Nephron (organoid): ENCODE measurements at regions not wholly inside any gene's neighbourhood (a gene's known extent, or its start where the extent isn't known, plus 50 kb on each side); places are given as distances from the start of the nearest gene placed in this dataset.

Experiments
- H3K27ac Mint-ChIP-seq, 3 experiments: 2 replicates each; pipeline ENCODE4 v1.8.0; 2020; ENCODE audit warnings: mixed read lengths in 3 of 3, mild to moderate bottlenecking in 2 of 3, moderate library complexity in 1 of 3
- H3K27me3 Mint-ChIP-seq: 2 replicates; pipeline ENCODE4 v1.8.0; 2021; ENCODE audit warnings: low read depth, mild to moderate bottlenecking, moderate library complexity, mixed read lengths
- H3K36me3 Mint-ChIP-seq: 2 replicates; pipeline ENCODE4 v1.8.0; 2020; ENCODE audit warnings: low read depth, mixed read lengths
- H3K4me1 Mint-ChIP-seq: 2 replicates; pipeline ENCODE4 v1.8.0; 2020; ENCODE audit warnings: mixed read lengths
- H3K4me3 Mint-ChIP-seq, 3 experiments: 2 replicates each; pipeline ENCODE4 v1.8.0; 2020; ENCODE audit warnings: mild to moderate bottlenecking in 3 of 3, mixed read lengths in 3 of 3, moderate library complexity in 2 of 3
- H3K9me3 Mint-ChIP-seq: 2 replicates; pipeline ENCODE4 v1.8.0; 2020; ENCODE audit warnings: mixed read lengths
- CTCF ChIP-seq, 3 experiments: fragments of 200-600 bp; sonication (generic); IDR thresholded peaks; one replicate each; pipeline ENCODE4 v1.5.0; 2021; ENCODE audit warnings: antibody characterized with exemption in 3 of 3; ENCODE audit not compliant: unreplicated experiment in 3 of 3

- no peak for TF ChIP-seq CTCF (IDR thresholded peaks at IDR 0.05; ENCODE audit: unreplicated experiment in 3 of 3)
- Mint-ChIP-seq H3K27me3 (peaks cover 12% of the 10 kb centered on the region), H3K36me3 (no peaks in the 10 kb centered on the region), H3K4me3 (no peak overlapping the region), H3K27ac (peak overlapping the region; percentile 4 to 38 (median 34)), H3K4me1 (peaks cover 31% of the 10 kb centered on the region), H3K9me3 (peaks cover 10% of the 10 kb centered on the region)
These were observed 86.6 kb upstream of the RPS6KA2 start for GRCh38 chr6:166713434-166714186.

- Mint-ChIP-seq H3K27me3 (peaks cover 12% of the 10 kb centered on the region), H3K4me3 (no peak overlapping the region), H3K27ac (peak overlapping the region in 2 of 3 experiments; percentile 4 to 38), H3K9me3 (peaks cover 10% of the 10 kb centered on the region), H3K36me3 (no peaks in the 10 kb centered on the region), H3K4me1 (peaks cover 31% of the 10 kb centered on the region)
- no peak for TF ChIP-seq CTCF (IDR thresholded peaks at IDR 0.05; ENCODE audit: unreplicated experiment in 3 of 3)
These were observed 85.5 kb upstream of the RPS6KA2 start for GRCh38 chr6:166712286-166713228.

GRCh38 chr6:166710084-166710483 lies 83.0 kb upstream of the RPS6KA2 start:
- Mint-ChIP-seq H3K4me3 (no peak overlapping the region), H3K9me3 (peaks cover 10% of the 10 kb centered on the region), H3K36me3 (no peaks in the 10 kb centered on the region), H3K4me1 (peaks cover 27% of the 10 kb centered on the region), H3K27me3 (peaks cover 9% of the 10 kb centered on the region), H3K27ac (no peak overlapping the region)
- no peak for TF ChIP-seq CTCF (IDR thresholded peaks at IDR 0.05; ENCODE audit: unreplicated experiment in 3 of 3)

GRCh38 chr6:166708460-166708859 lies 81.4 kb upstream of the RPS6KA2 start:
- no peak for TF ChIP-seq CTCF (IDR thresholded peaks at IDR 0.05; ENCODE audit: unreplicated experiment in 3 of 3)
- Mint-ChIP-seq H3K4me3 (no peak overlapping the region), H3K9me3 (peaks cover 10% of the 10 kb centered on the region), H3K36me3 (no peaks in the 10 kb centered on the region), H3K27me3 (peaks cover 16% of the 10 kb centered on the region), H3K4me1 (peaks cover 15% of the 10 kb centered on the region), H3K27ac (no peak overlapping the region)

GRCh38 chr6:166707045-166707444 lies 80.0 kb upstream of the RPS6KA2 start:
- H3K36me3 Mint-ChIP-seq: no peaks in the 10 kb centered on the region
- H3K27me3 Mint-ChIP-seq: peaks cover 12% of the 10 kb centered on the region
- no peak overlapping the region for H3K4me3 Mint-ChIP-seq
- peaks cover 10% of the 10 kb centered on the region for H3K9me3 Mint-ChIP-seq
- peak in 2 of 3 experiments; percentile 30 to 50 for TF ChIP-seq CTCF (IDR thresholded peaks at IDR 0.05; ENCODE audit: unreplicated experiment in 3 of 3)
- peaks cover 7% of the 10 kb centered on the region for H3K4me1 Mint-ChIP-seq
- H3K27ac Mint-ChIP-seq: no peak overlapping the region
